Amniotic stem cell (primary cell): ENCODE measurements at regions not wholly inside any gene's neighbourhood (a gene's known extent, or its start where the extent isn't known, plus 50 kb on each side); places are given as distances from the start of the nearest gene placed in this dataset.

Source experiments
- DNase-seq: peaks from one replicate; lab custom pipeline; 2025; lab: John Stamatoyannopoulos, UW

DNA sequence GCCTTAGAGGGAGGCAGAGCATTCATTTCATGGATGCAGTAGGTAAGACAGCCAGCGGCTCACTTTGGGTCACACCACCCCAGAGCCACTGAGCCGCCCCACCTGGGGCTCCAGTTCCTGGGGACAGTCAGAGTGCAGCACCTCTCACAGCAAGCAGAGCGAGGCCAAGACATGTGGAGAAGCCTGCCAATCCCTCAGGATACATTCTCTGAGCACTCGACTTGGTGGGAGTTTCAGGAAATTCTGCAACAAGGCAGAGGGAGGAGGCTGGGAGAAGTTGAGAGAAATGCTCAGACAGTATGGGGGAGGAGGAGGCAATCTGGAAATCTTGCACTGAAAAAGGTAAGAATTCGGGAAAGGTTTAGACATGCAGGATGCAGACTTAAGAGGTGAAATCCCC is 60.8 kb upstream of the WLS start:
- DNase-seq, result no peak

DNA sequence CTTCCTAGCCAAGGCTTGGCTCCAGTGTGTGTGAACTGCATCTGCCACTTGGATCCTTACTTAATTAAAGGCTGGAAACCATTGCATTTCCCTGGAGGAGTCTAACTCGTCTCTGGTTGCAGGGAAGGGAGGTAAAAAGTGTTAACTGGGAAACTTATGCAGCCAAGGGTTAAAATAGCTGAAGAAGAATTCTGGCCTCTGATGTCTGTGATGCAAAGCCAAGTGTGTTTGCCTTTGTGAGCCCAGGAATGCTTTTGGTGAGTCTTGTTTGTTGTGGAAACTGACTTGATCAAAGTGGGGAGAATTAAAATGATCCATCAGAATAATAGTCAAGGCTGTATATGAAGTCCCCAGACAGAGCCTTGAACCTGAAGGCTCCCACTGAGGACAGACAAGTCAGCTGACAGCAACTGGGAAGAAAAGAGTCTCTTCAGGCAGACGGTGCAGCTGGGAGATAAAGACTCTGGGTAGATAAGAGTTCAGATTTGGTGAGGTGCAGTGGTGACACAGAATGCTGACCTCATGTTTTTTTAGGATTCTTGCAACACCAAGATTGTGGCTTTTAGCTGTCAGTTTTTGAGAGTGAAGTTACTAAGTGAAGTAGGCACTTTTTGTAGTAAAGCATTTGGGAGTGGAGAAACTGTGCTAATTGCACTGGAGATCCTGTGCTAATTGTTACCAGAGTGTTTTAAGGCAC is 59.5 kb upstream of the WLS start:
- DNase-seq, result no peak

DNA sequence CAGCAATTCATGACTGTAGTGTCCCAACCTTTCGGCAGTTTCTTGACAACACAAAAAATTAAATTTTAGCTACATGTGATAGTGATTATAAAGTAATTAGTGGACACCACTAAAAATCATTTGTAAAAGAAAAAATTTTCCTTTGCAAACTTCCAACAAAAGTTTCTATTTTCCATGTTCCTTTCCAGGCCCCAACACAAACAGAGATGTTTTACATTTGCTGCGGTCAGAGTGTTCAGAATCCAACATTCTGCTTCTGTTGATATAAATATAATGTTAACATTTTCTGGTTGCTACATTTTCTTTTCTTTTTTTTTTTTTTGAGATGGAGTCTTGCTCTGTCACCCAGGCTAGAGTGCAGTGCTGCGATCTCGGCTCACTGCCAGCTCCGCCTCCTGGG is 54.9 kb upstream of the WLS start:
- no peak for DNase-seq

DNA sequence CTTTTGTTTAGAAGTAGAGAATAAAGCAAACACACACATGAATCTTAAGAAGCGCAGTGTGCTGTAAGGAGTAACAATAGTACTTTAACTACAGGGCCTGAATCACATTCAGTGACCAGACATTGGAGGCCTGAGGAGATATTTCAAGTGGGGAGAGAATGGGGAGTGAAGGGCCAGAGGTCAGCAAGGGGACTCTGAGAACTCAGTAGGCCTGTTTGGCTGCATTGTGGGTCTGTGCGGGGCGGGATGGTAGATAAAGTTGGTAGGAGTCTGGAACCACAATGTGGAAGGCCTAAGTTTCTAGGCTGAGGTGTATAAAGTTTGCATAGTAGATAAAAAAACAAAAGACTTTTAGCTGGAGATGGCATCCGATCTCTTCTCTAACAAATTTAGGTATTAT is 52.7 kb upstream of the WLS start:
- DNase-seq, result no peak

DNA sequence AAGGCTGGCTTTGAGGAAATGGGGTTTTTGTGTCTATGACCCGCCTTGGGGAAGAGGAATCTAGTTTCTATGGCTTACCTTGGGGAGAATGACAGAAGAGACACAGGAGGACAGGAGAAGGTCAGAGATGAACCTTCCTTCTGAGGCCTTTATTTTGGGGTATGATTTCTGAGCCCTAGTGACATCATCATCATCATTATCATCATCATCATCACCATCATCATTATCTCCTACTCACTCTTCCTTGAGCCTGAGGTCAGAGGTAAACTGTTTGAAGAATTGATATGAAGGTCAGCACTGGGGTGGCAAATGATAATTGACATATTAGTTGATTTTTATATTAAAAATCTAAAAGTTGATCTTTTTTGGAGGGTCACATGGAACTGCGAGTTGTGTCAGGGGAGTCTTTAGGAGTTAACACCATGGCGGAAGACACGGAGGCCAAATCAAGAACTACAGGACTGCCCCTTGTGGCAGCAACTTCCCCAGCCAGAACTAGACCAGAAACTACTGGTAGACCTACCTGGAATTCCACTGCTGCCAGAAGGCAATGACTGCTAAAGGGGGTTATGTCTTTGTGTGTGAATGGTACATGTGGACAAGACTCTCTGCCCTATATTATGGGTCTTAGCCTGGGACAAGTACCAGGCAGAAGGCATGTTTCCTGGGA is 49.8 kb upstream of the WLS start:
- no peak for DNase-seq
